ENCODE measurements at regions not wholly inside any gene's neighbourhood (a gene's known extent, or its start where the extent isn't known, plus 50 kb on each side); places are given as distances from the start of the nearest gene placed in this dataset.
"Not testable (repeated sequence)": the region's sequence is repeated elsewhere in the genome, so short reads cannot be mapped to it uniquely, and the experiment has no call there.

DNA sequence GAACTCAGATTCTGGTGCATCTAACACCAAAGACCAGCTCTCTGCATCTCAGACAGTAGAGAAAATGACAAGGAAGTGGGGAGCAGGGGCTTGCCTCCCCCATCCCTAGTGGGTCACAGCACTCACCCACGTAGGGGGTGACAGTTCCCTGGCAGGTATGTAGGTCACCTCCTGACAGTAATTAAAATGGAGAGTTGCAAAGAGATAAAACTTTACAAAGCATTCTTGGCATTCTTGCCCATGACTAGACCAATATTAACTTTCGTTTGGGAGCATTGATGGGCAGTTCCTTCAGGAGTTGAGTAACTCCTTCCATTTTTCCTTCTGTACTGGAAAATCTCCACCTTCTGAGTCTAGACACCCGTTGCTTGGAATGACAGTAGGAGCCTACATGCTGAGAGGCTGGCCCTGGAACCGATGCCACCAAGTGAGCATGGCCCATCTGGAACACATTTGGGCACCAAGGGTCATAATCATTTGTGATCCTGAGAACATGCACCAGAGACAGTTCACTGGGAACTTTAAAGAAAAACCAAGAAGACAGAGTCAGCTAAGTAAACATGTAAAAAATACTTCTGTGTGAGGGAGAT lies 81.5 kb upstream of the MSX2 start:
- TF ChIP-seq, protein P1, sequence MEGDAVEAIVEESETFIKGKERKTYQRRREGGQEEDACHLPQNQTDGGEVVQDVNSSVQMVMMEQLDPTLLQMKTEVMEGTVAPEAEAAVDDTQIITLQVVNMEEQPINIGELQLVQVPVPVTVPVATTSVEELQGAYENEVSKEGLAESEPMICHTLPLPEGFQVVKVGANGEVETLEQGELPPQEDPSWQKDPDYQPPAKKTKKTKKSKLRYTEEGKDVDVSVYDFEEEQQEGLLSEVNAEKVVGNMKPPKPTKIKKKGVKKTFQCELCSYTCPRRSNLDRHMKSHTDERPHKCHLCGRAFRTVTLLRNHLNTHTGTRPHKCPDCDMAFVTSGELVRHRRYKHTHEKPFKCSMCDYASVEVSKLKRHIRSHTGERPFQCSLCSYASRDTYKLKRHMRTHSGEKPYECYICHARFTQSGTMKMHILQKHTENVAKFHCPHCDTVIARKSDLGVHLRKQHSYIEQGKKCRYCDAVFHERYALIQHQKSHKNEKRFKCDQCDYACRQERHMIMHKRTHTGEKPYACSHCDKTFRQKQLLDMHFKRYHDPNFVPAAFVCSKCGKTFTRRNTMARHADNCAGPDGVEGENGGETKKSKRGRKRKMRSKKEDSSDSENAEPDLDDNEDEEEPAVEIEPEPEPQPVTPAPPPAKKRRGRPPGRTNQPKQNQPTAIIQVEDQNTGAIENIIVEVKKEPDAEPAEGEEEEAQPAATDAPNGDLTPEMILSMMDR (IDR thresholded peaks at IDR 0.05 in 8 of 11, conservative IDR thresholded peaks at IDR 0.05 in 3 of 11), result no peak
- TF ChIP-seq POLR2AphosphoS5 (IDR thresholded peaks at IDR 0.05) (no peak), POLR2A (IDR thresholded peaks at IDR 0.05) (no peak)
- Histone ChIP-seq H3K9me3 (peaks cover 0 to 17% (median 8%) of the 10 kb centered on the region in 8 donors), H3K36me3 (no peaks in the 10 kb centered on the region), H3K4me1 (no peaks in the 10 kb centered on the region), H3K4me3 (no peak overlapping the region), H3K27me3 (replicated peaks in 1 of 7) (no peaks in the 10 kb centered on the region), H3K27ac (no peak overlapping the region)
- DNase-seq, result no peak
- intact Hi-C loops (cut with DNase I; ENCODE audit: low total_unique reads), result no loop called here
- 30 to 53% (median 42%) methylated on average over 4 of the region's 4 CpGs for WGBS, 5 donors

DNA sequence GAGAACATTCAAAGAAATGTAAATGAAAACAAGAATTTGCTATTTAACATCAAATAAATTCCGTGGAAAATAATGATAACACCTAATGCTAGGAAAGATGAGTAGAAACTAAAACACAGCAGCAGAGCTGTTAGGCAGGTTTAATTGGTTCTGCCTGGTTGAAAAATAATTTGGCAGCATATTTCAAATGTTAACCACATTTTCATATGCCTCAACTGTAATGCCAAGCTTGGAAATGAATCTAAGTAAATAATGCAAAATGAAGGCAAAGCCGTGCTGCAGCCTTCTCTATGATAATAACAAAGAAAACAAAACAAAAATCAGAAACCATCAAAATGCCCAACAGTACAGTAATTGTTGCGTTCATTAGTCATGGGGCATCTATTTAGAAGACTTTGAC lies 79.9 kb upstream of the MSX2 start:
- no peaks in the 10 kb centered on the region for H3K4me1 ChIP-seq
- H3K27me3 ChIP-seq (replicated peaks in 1 of 7), result no peaks in the 10 kb centered on the region
- WGBS, 5 donors, result 79 to 93% (median 87%) methylated on average over 3 of the region's 3 CpGs
- no peak overlapping the region for H3K27ac ChIP-seq
- no peak overlapping the region for H3K4me3 ChIP-seq
- intact Hi-C loops (cut with DNase I; ENCODE audit: low total_unique reads), result no loop called here
- DNase-seq, result no peak
- TF ChIP-seq, protein P1 (IDR thresholded peaks at IDR 0.05 in 8 of 11, conservative IDR thresholded peaks at IDR 0.05 in 3 of 11), result no peak
- TF ChIP-seq POLR2AphosphoS5 (IDR thresholded peaks at IDR 0.05) (no peak), POLR2A (IDR thresholded peaks at IDR 0.05) (no peak)
- H3K36me3 ChIP-seq, result no peaks in the 10 kb centered on the region
- H3K9me3 ChIP-seq, result peaks cover 0 to 28% (median 14%) of the 10 kb centered on the region in 8 donors

DNA sequence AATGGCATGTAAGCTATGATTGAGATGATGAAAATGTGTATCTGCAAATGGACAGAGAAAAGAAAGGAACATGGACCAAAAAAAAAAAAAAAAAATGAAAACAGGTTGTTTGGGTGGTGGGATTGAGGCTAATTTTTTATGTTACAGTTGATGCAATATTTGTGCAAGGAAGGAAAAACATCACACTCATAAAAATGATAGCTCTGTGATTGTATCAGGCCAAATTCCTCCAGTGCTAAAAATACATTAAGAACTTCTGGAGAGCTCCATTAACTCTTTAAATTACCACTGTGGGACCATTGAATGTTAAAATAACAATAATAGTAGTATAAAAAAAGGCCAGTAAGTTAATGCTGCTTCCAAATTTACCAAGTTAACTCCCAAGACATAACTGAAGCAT lies 79.5 kb upstream of the MSX2 start:
- no peaks in the 10 kb centered on the region for H3K36me3 ChIP-seq
- H3K4me1 ChIP-seq, result no peaks in the 10 kb centered on the region
- H3K9me3 ChIP-seq, result peaks cover 0 to 29% (median 14%) of the 10 kb centered on the region in 8 donors
- no peak overlapping the region for H3K27ac ChIP-seq
- TF ChIP-seq, protein P1 (IDR thresholded peaks at IDR 0.05 in 8 of 11, conservative IDR thresholded peaks at IDR 0.05 in 3 of 11), result no peak
- no peak for TF ChIP-seq POLR2AphosphoS5 (IDR thresholded peaks at IDR 0.05)
- no peaks in the 10 kb centered on the region for H3K27me3 ChIP-seq (replicated peaks in 1 of 7)
- no peak for DNase-seq
- no peak overlapping the region for H3K4me3 ChIP-seq
- intact Hi-C loops (cut with DNase I; ENCODE audit: low total_unique reads), result no loop called here

DNA sequence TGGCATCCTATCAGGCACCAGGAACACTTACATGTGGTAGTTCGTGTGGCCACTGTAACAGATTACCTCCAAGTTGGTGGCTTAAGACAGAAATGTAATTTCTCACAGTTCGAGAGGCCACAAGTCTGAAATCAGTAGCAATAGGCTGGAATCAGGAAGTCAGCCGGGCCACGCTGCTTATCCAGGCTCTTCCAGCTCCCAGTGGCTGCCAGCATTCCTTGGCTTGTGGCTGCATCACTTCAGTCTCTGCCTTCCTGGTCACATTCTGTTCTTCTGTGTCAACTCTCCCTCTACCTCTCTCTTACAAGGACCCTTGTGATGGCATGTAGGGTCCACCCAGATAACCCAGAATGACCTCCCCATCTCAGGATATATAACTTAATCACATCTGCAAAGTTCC lies 78.7 kb upstream of the MSX2 start:
- no peaks in the 10 kb centered on the region for H3K36me3 ChIP-seq
- no peak overlapping the region for H3K4me3 ChIP-seq
- intact Hi-C loops (cut with DNase I; ENCODE audit: low total_unique reads), result no loop called here
- no peak overlapping the region for H3K27ac ChIP-seq
- TF ChIP-seq, protein P1 (IDR thresholded peaks at IDR 0.05 in 8 of 11, conservative IDR thresholded peaks at IDR 0.05 in 3 of 11), result no peak
- TF ChIP-seq POLR2A (IDR thresholded peaks at IDR 0.05), result no peak
- no peak for TF ChIP-seq POLR2AphosphoS5 (IDR thresholded peaks at IDR 0.05)
- peaks cover 0 to under 1% (median 0%) of the 10 kb centered on the region in 7 donors for H3K27me3 ChIP-seq (replicated peaks in 1 of 7)
- DNase-seq, result no peak
- peaks cover 0 to 29% (median 14%) of the 10 kb centered on the region in 8 donors for H3K9me3 ChIP-seq
- 84 to 91% (median 87%) methylated on average over 4 of the region's 4 CpGs for WGBS, 5 donors
- no peaks in the 10 kb centered on the region for H3K4me1 ChIP-seq

DNA sequence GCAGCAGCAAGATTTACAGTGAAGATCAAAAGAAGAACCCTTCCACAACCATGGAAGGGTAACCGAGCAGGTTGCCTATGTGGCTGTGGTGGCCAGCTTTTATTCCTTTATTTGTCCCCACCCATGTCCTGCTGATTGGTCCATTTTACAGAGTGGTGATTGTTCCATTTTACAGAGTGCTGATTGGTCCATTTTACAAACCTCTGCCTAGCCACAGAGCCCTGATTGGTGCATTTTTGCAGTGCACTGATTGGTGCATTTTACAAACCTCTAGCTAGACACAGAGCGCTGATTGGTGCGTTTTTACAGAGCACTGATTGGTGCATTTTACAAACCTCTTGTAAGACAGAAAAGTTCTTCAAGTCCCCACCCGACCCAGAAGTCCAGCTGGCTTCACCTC lies 75.8 kb upstream of the MSX2 start:
- DNase-seq; H3K4me3 ChIP-seq; H3K4me1 ChIP-seq; intact Hi-C loops (cut with DNase I; ENCODE audit: low total_unique reads); H3K36me3 ChIP-seq; H3K27ac ChIP-seq: not testable (repeated sequence)
- WGBS, 5 donors, result 82 to 87% (median 86%) methylated on average over 4 of the region's 4 CpGs
- Histone ChIP-seq H3K9me3 (peaks cover 0 to 29% (median 14%) of the 10 kb centered on the region in 8 donors), H3K27me3 (replicated peaks in 1 of 7) (peaks cover 0 to 17% (median 0%) of the 10 kb centered on the region in 7 donors)
